HG03565 (cell line): ENCODE measurements at regions not wholly inside any gene's neighbourhood (a gene's known extent, or its start where the extent isn't known, plus 50 kb on each side); places are given as distances from the start of the nearest gene placed in this dataset.

Source experiments
- ATAC-seq: cut with Tn5 transposase; IDR thresholded peaks from one replicate; pipeline ENCODE4 v1.9.1; 2021; ENCODE audit warnings: mild to moderate bottlenecking, moderate library complexity; ENCODE audit not compliant: unreplicated experiment

DNA sequence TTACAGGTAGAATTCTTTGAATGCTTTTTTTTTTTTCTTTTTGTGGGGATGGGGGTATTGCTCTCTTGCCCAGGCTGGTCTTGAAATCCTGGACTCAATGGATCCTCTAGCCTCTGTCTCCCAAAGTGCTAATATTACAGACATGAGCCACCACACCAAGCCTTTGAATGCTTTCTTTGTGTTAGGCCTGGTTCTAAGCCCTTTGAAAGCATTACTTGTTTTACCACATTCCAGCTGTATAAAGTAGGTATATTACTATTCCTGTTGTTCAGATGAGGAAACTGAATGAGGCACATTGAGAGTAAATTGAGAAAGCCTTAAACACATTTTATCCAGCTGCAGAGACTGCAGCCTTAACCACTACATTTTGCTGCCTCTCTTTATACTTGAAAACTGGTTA is 841.8 kb upstream of the ADGRL4 start:
- ATAC-seq, result no peak

DNA sequence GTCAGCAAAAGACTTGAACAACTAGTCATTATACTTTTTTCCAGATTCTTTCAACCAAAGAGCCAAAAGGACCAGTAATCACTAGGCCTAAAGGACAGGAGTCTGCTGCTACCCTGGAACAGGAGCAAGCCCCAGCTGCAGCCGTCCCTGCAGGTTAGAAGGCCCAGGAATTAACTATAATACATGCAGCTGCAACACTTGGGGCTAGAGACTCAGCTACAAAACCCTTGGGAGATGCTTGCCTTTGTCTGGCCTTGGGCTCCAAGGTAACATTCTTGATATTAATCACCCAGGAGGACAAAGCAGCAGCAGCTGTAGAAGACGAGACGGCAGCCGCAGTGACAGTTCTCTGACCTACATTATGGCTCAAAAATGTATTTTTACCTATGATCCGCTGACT is 841.2 kb upstream of the ADGRL4 start:
- peak; percentile 65 for ATAC-seq

DNA sequence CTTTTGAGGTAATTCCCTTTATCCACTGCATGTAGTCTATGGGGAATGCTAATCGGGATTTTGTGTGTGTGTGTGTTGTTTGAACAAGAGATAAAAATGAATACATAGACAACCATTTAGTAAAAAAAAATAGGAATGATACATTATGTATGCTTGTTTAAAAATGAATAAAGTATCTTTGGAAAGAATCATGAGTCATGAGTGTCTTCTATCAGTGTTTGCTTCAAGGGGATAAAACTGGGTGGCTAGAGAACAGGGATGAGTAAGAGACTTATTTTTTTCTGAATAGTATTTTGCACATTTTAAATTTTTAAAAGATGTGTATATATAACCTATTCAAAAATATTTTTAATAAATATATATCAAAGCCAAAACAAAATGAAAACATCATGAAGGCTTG is 839.4 kb upstream of the ADGRL4 start:
- no peak for ATAC-seq

DNA sequence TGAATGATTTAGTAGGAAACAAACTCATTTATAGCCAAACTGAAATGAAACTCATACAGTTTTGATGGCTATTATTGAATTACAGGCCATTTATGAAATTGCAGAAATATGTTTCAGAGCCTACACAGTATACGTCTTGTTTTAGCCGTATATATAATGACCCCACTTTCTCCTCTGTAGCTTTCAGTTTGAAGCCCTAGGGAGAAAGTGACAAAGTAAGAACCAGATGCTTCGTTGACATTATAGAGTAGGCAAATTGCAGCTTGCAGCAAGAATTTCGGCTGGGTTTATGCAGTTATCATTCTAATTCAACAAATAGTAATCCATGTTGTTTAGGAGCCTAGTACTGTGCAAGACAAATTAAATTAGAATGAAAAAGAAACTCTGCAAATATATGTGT is 836.3 kb upstream of the ADGRL4 start:
- no peak for ATAC-seq

DNA sequence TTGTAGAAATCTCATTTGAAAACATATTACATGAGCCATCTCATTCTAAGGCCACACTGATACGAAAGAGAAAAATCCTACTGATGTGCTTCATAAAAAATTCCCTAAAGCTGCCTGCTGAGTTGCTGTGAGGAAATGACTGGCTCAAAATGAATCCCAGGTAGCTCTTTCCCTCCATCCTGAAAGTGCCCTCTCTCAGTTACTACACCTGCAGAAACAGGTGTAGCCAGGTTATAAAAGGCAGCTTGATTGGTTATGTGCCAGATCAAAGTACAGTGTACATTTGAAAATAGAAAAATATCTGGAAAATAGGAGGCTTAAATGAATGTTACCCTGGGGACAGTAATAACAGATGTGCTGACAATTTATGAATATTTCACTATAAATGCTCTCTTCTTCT is 833.4 kb upstream of the ADGRL4 start:
- no peak for ATAC-seq

DNA sequence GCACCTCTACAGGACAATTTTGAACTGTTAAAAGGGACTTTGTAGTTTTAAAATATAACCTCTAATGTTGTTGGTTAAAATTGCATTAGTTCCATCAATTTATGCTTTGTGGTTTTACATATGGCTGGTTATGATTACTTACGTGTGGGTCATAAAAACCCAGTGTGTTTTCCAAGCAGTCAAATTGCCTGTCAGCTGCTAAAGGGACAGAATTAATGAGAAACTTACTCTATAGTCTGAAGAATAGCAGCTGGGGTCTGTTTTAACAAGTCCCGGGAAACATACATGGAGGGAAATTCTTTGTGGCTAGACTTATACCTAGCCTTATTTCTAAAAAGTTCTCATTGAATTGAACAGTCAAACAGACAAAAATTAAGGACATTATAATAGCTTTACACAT is 820.9 kb upstream of the ADGRL4 start:
- ATAC-seq, result no peak

DNA sequence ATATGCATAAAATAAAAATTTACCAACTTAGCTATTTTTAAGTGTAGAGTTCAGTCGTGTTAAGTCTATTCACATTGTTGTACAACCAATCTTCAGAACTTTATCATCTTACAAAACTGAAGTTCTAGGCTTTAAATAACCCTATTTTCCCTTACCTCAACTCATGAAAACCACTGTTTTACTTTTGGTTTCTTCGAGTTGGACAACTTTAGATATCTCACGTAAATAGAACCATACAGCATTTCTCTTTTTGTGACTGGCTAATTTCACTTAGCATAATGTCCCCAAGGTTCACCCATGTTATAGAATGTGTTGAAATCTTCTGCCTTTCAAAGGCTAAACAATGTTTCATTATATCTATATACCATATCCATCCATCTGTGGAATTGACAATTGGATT is 819.0 kb upstream of the ADGRL4 start:
- no peak for ATAC-seq

DNA sequence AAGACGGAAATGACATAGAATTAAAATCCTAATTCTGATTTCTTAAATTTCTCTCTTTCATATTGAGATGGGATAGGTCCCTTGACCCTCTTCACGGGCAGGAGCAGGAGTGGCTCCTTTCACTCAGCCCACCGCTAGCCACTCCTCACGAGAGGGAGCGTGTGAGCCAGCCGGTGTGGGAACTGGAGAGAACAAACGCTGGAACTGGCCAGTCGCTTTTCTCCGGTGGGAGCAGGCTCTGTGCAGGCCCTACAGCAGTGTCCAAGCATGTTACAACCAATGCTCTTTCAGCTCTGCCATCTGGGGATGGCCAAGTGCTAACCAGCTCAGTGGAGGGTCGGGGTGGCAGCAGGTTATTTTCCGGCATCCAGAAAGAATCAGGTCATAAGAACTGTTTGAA is 815.5 kb upstream of the ADGRL4 start:
- no peak for ATAC-seq

DNA sequence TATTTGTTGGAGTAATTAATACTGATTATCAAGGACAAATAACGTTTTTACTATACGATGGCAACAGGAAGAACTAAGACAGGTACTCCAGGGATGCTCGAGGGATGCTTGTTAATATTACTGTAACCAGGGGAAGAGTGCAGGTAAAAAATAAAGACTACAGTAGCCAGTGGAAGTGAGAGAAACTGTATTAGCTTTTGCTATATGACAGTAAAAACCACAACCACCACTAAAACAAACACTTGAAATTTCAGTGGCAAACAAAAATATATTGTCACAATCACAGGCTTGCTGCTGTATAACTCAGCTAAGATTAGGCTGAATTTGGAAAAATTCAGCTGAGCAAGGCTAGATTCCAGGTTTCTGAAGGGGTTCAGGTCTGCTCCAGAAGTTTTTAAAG is 812.6 kb upstream of the ADGRL4 start:
- no peak for ATAC-seq

DNA sequence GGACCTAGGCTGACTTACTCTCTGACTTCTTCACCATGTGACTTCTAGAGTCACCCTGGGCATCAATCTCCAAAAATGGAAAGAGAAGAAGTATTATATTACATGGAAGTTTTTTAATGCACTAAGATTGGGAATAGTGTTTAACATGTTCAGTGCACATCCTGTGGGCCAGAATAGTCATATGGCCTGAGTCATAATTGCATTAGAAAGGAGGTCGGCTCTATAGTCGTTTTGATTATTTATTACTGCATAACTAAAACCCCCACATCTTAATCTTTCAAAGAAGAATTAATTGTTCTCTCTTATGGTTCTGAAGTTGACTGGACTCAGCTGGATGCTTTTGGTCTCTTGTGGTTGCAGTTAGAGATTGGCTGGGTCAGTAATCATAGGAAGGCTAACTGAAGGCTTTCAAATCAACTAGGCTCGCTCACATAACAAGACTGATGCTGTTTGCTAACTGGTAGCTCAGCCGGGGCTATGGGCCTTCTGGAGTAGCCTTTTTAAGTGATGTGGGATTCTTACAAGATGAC is 810.6 kb upstream of the ADGRL4 start:
- no peak for ATAC-seq

DNA sequence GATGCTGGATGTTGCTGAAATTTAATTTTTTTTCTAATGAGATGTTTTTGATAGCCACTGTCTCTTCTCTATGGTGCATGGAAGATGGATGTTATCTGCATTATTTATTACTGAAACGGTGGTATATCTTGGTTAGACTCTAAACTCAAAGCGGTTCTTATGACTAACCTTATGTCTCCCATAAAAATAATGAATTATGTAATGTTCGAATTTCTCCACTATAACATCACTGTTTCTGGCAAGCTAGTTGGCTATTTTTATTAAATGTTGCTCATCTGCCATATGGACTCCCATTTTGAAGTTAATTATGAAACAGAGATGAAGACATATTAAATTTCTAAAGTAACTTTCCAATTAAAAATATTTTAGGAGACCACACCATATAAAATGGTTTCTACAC is 808.6 kb upstream of the ADGRL4 start:
- ATAC-seq, result no peak

DNA sequence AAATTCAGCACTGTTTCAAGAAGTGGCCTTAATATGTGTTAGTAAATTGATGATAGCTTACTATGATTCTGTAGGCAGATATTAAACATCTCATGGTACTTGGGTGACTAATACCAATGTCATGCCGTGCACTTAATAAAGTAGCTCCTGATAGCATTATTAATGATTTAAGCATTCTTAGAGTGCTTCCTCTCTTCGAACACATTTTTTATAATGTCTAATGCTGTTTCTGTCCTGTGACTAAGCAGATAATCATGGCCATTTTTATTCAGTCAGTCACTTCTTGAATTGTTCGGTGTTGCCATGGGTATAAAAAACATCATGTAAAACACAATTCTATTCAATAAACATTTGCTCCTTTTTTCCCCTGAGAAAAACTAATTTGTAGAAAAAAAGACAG is 804.6 kb upstream of the ADGRL4 start:
- no peak for ATAC-seq

DNA sequence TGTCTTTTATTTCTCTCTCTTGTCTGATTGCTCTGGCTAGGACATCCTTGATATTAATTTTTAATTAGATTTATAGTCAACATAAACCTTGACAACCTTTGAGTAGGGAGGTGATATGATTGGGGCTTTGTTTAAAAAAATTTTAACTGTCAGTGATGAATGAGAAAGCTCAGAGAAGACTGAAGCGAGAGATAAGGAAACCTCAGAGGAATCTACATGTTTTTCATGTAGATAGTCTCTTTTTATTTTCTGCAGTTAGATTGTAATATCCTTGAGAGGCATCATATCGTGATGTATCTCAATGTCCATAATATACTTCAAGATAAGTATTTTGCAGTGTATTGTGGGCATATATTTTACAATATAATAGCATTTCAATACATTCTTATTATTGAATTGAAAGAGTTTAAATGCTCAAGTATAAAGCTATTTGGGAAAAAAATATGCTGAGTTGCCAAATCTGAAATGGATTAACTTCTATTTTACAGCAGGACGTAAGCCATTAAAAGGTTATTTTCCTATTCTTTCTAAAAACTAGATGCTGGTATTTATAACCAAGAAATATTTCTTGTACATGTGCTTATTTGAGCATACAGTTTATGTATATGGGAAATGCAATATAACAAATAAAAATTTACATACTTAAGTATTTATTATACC is 802.4 kb upstream of the ADGRL4 start:
- no peak for ATAC-seq

DNA sequence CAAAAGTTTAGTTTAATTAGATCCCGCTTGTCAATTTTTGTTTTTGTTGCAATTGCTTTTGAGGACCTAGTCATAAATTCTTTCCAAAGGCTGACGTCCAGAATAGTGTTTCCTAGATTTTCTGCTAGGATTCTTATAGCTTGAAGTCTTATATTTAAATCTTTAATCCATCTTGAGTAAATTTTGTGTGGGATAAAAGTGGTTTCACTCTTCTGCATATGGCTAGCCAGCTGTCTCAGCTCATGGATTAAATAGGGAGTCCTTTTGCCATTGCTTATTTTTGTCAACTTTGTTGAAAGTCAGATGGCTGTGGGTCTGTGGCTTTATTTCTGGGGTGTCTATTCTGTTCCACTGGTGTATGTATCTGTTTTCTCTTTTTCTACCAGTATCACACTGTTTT is 801.3 kb upstream of the ADGRL4 start:
- ATAC-seq, result no peak

DNA sequence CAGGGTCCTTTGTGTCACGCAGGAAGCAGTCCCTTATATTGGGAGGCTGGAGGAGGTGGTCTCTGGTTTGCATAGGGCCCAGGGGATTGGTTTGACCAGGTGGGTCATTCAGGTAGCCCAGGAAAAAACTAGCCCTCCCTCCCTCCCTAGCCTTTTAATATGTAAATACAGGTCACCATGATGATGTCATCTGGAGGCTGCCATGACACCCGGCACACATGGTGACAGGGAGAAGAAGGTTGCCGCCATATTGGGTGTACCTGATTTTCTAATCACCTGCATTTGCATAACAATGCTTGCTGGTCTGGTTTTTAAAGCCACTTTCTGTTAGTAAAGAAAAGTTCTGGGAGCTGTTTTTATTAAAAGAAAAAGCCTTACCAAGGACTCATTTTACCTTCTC is 791.0 kb upstream of the ADGRL4 start:
- no peak for ATAC-seq

DNA sequence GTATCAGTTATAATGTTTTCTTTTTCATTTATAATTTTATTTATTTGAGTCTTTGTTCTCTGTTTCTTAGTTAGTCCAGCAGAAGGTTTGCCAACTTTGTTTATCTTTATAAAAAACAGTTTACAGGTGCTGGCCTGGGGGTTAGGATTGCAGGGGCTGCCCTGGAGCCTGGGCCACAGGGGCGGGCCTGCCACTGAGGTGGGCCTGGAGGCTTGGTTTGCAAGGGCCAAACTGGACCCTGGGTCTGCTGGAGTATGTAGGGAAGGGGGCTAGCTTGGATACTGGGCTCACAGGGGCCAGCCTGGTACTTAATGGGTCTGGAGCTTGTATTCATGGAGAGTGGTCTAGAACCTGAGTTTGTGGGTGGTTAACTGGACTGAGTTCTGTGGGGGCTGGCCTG is 789.9 kb upstream of the ADGRL4 start:
- ATAC-seq, result no peak

DNA sequence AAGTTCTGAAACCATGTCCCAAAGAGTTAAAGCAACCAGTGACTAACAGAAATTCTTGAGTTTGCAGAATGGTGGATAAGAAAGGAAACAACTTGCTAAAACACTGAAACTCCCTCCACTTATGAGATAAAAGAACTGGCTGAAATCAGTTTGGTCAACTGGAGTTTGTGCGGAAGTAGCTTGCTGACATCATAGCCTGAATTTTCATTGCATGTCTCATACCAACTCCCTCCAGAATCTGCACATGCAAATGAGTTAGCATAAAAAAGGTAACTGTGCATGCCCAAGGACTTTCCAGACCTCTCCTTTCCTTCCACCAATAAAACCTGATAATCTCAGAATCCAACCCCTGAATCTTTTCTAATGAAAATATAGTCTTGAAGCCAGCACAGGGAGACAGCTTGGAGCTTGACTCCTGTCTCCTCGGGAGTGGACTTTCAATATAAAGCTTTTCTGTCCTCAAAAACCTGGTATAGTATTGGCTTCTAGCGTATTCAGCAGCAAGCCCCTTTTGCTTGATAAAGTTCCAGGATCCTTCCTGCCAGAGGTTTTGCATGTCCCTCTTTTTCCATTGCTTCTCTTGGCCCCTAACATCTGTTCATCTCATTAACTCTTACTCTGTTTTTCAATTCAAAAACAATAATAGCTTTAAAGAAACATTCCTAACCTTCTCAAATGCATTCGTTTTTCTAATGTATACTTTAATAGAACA is 785.8 kb upstream of the ADGRL4 start:
- no peak for ATAC-seq

DNA sequence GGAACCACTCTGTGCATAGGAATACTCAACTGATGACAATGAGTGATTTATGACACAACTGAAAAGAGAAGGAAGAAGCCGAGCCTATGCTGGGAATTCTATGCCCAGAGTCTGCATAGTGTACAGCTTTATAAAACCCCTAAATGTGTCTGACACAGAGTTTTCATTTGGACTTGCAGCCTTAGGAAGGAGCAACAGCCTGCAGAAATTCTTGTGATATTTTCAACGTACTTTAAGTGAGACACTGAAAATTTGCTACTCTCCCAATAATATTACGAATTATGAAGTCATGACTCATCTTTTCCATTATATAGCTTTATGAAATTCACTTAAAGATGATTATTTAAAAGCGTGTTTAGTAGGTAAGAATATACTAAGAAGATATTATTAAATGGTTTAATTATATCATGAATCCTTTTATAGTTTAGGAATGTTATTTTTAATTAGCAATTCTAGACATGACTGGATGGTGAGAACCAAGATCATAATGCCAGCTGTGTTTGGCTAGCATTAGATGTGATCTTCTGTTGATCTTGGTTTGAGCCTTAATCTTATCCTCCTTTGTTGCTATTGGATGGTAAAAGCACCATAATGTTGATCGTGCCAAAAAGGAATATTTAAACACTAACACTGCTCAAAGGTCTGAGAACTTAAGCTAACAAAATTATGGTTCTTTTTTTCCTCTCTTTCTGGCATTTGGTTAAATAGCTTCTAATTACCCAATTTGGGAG is 785.1 kb upstream of the ADGRL4 start:
- no peak for ATAC-seq

DNA sequence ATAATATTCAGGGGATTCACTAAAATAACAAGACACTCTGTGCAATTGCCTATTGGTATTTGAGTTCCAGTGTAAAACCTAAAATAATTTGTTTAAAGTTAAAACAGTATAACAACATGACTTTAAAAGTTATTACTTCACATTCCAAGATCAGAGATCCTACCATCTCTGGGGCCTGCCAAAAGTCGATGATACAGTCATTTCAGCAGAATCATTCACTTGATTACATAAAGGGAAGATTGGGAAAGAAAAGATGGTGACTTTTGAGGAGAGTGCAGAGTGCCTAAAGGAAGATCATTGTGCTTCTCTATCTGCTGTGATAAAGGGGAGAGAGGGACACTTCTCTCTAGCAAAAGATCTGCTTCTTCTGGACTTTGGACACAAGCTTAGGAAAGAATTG is 784.4 kb upstream of the ADGRL4 start:
- no peak for ATAC-seq

DNA sequence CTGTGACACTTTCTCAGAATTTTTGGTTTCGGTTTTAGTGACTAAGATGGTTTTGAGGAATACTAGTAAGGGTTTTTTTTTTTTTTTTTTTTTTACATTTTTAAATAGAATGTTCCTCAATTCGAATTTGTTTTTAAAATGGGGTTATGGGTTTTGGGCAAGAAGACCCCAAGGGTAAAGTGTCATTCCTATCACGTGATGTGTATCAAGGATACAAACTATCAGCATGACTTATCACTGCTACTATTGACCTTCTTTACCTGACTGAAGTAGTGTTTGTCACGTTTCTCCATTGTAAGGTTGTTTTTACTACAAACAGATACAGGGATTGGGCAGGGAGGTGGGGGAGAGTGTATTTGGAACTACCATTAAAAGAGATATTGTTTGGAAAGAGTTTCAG is 781.1 kb upstream of the ADGRL4 start:
- ATAC-seq, result no peak

DNA sequence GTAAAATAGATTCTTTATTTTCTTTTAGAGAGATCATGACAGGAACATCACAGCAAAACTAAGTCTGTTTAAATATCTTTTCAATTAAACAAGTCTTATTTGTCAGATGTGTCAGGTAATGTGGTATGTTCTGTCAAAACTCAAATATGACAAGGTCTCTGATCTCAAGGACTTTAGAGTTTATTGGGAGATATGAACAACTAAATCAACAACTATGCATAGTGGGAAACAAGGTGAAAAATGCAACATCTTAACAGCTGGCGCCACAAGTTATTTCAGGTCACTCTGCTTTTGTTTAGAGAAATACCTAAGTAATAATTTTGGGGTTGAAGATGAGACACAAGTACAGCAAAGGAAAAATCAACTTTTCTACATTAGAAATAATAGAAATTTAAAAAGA is 779.4 kb upstream of the ADGRL4 start:
- no peak for ATAC-seq

DNA sequence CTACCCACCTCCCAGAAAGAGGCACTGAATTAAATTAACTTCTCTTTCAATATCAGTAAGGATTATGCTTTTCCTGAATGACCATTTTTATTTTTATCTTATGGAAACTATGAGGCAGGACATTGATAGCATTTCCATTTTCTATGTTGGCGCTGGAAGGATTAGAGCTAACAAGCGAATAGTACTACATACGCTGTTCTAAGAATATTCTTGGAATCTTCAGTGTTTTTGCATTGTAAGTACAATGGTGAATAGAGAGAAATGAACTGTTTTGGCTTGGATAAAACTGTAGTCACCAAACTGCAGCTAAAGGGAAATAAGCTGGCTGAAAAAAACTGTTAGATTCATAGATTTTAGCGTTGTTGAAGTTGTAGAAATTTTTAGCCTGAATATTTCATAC is 779.0 kb upstream of the ADGRL4 start:
- no peak for ATAC-seq
